Gastroesophageal sphincter (tissue), 4 donors: ENCODE measurements at regions not wholly inside any gene's neighbourhood (a gene's known extent, or its start where the extent isn't known, plus 50 kb on each side); places are given as distances from the start of the nearest gene placed in this dataset.

Source experiments
- ATAC-seq: fragments of 150-250 bp; one replicate; pipeline ENCODE4 v1.9.1; 2016; ENCODE audit warnings: mild to moderate bottlenecking, moderate library complexity
- H3K27ac ChIP-seq, 4 donors: fragments of 200-600 bp; sonication (generic) in 3 of 4; 1 replicate in 3 of 4; 2 replicates in 1 of 4; pipeline ENCODE4 v1.5.1; 2016 to 2019
- H3K27me3 ChIP-seq: fragments of 200-600 bp; sonication (generic); one replicate; pipeline ENCODE4 v1.5.1; 2019
- H3K36me3 ChIP-seq, 2 donors: fragments of 200-600 bp; sonication (generic); one replicate each; pipeline ENCODE4 v1.5.1; 2019; ENCODE audit warnings: control low read depth in 1 of 2
- H3K4me1 ChIP-seq, 3 donors: fragments of 200-600 bp; sonication (generic); 1 replicate in 2 of 3; 2 replicates in 1 of 3; pipeline ENCODE4 v1.5.1; 2016 to 2019; ENCODE audit warnings: control low read depth in 2 of 3
- H3K4me3 ChIP-seq, 2 donors: fragments of 200-600 bp; sonication (generic); one replicate each; pipeline ENCODE4 v1.5.1; 2019; ENCODE audit warnings: mild to moderate bottlenecking in 1 of 2, moderate library complexity in 1 of 2
- H3K9me3 ChIP-seq, 3 donors: fragments of 200-600 bp; sonication (generic); one replicate each; pipeline ENCODE4 v1.5.1; 2017 to 2019; ENCODE audit warnings: control low read depth in 2 of 3
- CTCF ChIP-seq, 4 experiments: fragments of 200-600 bp in 2 of 4; fragments of 450-650 bp in 2 of 4; sonication (generic) in 1 of 4; IDR thresholded peaks; one replicate each; pipeline ENCODE4 v1.5.1; 2017 to 2019; ENCODE audit warnings: antibody characterized with exemption in 4 of 4, mild to moderate bottlenecking in 2 of 4, moderate library complexity in 2 of 4
- EP300 ChIP-seq: sonication (generic); formaldehyde crosslinking; IDR thresholded peaks from one replicate; pipeline ENCODE4 v1.6.1; 2017; ENCODE audit warnings: antibody characterized with exemption, mild to moderate bottlenecking
- POLR2A ChIP-seq, 2 donors: fragments of 450-650 bp; IDR thresholded peaks; one replicate each; pipeline ENCODE4 v1.6.1; 2017; ENCODE audit warnings: antibody characterized with exemption in 2 of 2, mild to moderate bottlenecking in 2 of 2, moderate library complexity in 1 of 2
- POLR2AphosphoS5 ChIP-seq: sonication (generic); formaldehyde crosslinking; IDR thresholded peaks from one replicate; pipeline ENCODE4 v1.6.1; 2017; ENCODE audit warnings: antibody characterized with exemption
- WGBS, 2 donors: methylation state at CpG; one replicate each; pipeline ENCODE4 v1.1.5; 2018; ENCODE audit warnings: low coverage in 1 of 2; 5-methylcytosine and 5-hydroxymethylcytosine counted together

GRCh38 chr1:164466001-164466421 is 93.0 kb upstream of the PBX1 start:
- TF ChIP-seq POLR2AphosphoS5 (no peak), CTCF (IDR thresholded peaks at IDR 0.05) (no peak), POLR2A (IDR thresholded peaks at IDR 0.05) (no peak), EP300 (no peak)

DNA sequence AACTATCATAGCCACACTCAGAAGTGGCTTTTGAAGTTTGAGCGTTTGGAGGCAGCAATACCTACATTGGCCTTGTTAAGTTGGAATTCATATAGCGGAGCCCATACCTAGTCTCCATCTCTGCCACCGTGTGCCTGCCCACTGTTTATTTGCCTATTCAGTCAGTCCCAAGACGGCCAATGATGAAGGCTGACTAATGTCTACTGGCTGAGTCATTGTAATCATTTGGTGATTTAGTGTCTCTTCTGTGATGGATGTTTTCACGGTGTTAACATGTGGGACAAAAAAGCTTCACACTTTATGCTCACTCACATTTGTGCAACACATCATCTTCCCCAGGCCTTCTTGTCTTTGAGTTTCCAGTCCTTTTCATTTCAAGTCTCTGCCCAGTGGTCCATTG is 92.6 kb upstream of the PBX1 start:
- H3K27ac ChIP-seq, result no peak overlapping the region
- WGBS, 2 donors, result 39 to 73% methylated on average over 2 to 5 of the region's 5 CpGs
- H3K4me3 ChIP-seq, result no peak overlapping the region
- no peaks in the 10 kb centered on the region for H3K36me3 ChIP-seq
- ATAC-seq, result no peak
- no peaks in the 10 kb centered on the region for H3K4me1 ChIP-seq
- H3K27me3 ChIP-seq, result no peaks in the 10 kb centered on the region
- TF ChIP-seq EP300, result no peak
- TF ChIP-seq POLR2A (IDR thresholded peaks at IDR 0.05), result no peak
- no peak for TF ChIP-seq CTCF (IDR thresholded peaks at IDR 0.05)
- TF ChIP-seq POLR2AphosphoS5, result no peak
- H3K9me3 ChIP-seq, result no peaks in the 10 kb centered on the region

More at GRCh38 chr1:164466001-164466421, 93.0 kb upstream of the PBX1 start:
- H3K36me3 ChIP-seq, result no peaks in the 10 kb centered on the region
- H3K27ac ChIP-seq, result no peak overlapping the region
- no peaks in the 10 kb centered on the region for H3K9me3 ChIP-seq
- H3K27me3 ChIP-seq, result no peaks in the 10 kb centered on the region
- no peak overlapping the region for H3K4me3 ChIP-seq
- 90% methylated on average over 2 to 5 of the region's 5 CpGs for WGBS, 2 donors
- no peaks in the 10 kb centered on the region for H3K4me1 ChIP-seq
- no peak for ATAC-seq

DNA sequence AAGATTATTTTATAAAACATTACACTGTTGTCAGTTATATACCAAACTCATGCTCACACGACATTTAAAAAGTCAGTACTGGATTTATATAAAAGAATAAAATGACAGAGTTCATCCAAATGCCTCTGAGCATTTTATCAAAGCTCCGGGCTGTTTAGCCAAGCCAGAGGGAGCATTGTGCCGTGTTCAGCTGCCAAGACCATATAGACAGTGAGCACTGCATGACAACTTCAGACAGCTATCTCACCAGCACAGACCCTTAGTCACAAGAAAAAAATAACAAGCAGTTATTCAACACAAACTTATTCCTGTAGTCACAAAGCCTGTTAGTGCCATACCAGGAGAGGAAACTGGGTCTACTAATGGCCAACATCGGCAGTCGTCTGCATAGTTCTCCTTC is 88.0 kb upstream of the PBX1 start:
- Histone ChIP-seq H3K9me3 (no peaks in the 10 kb centered on the region), H3K36me3 (no peaks in the 10 kb centered on the region), H3K27ac (no peak overlapping the region), H3K27me3 (no peaks in the 10 kb centered on the region), H3K4me1 (no peaks in the 10 kb centered on the region), H3K4me3 (no peak overlapping the region)
- WGBS, 2 donors, result 50 to 59% methylated on average over 5 of the region's 5 CpGs
- ATAC-seq, result no peak
- TF ChIP-seq POLR2A (IDR thresholded peaks at IDR 0.05) (no peak), CTCF (IDR thresholded peaks at IDR 0.05) (no peak), POLR2AphosphoS5 (no peak), EP300 (no peak)

GRCh38 chr1:164472841-164473240 is 86.1 kb upstream of the PBX1 start:
- Histone ChIP-seq H3K27ac (no peak overlapping the region), H3K4me3 (no peak overlapping the region), H3K27me3 (no peaks in the 10 kb centered on the region), H3K36me3 (no peaks in the 10 kb centered on the region), H3K9me3 (no peaks in the 10 kb centered on the region), H3K4me1 (no peaks in the 10 kb centered on the region)
- 64 to 71% methylated on average over 1 of the region's 1 CpG for WGBS, 2 donors
- TF ChIP-seq CTCF (IDR thresholded peaks at IDR 0.05), result no peak
- TF ChIP-seq EP300, result no peak
- no peak for TF ChIP-seq POLR2A (IDR thresholded peaks at IDR 0.05)
- no peak for TF ChIP-seq POLR2AphosphoS5
- ATAC-seq, result no peak

GRCh38 chr1:164473544-164473943 is 85.4 kb upstream of the PBX1 start:
- no peaks in the 10 kb centered on the region for H3K4me1 ChIP-seq
- H3K27ac ChIP-seq, result no peak overlapping the region
- H3K9me3 ChIP-seq, result no peaks in the 10 kb centered on the region
- H3K4me3 ChIP-seq, result no peak overlapping the region
- no peak for ATAC-seq
- no peak for TF ChIP-seq CTCF (IDR thresholded peaks at IDR 0.05)
- no peak for TF ChIP-seq EP300
- TF ChIP-seq POLR2AphosphoS5, result no peak
- no peak for TF ChIP-seq POLR2A (IDR thresholded peaks at IDR 0.05)
- WGBS, 2 donors, result 53 to 73% methylated on average over 2 to 3 of the region's 3 CpGs
- H3K36me3 ChIP-seq, result no peaks in the 10 kb centered on the region
- no peaks in the 10 kb centered on the region for H3K27me3 ChIP-seq
